IMR-90 (cell line): ENCODE measurements at regions not wholly inside any gene's neighbourhood (a gene's known extent, or its start where the extent isn't known, plus 50 kb on each side); places are given as distances from the start of the nearest gene placed in this dataset.

Experiments
- ATAC-seq: fragments of 200-7000 bp; cut with Tn5 transposase; 2 replicates; pipeline ENCODE4 v1.9.1; 2020; ENCODE audit warnings: low read depth, mild to moderate bottlenecking, moderate library complexity
- BruUV-seq: library from RNA; stranded (reverse); fragments of 400-500 nt; replicated peaks from 2 replicates; lab custom pipeline; 2021; lab: Mats Ljungman, UMichigan
- CTCF ChIA-PET: fragments of 300-600 bp; formaldehyde crosslinking; extraction: SDS; loops from one replicate; lab custom pipeline; 2021; ENCODE audit warnings: antibody characterized with exemption; lab: Yijun Ruan, JAX
- POLR2A ChIA-PET: fragments of 300-600 bp; sonication (Branson Sonifier 250); formaldehyde crosslinking; loops from one replicate; lab custom pipeline; 2022; ENCODE audit warnings: antibody characterized with exemption; ENCODE audit not compliant: unreplicated experiment; lab: Charles Lee
- DNase-seq: peaks from one replicate; pipeline ENCODE4 v3.0.0; 2013
- H2AFZ ChIP-seq: replicated peaks from 2 replicates; pipeline ENCODE3; 2013; ENCODE audit warnings: low read length, mild to moderate bottlenecking; ENCODE audit not compliant: poor library complexity
- H2AK5ac ChIP-seq: 2 replicates; pipeline ENCODE4 v1.6.1; 2013; ENCODE audit warnings: low read depth, low read length, inconsistent platforms
- H2AK9ac ChIP-seq: replicated peaks from 2 replicates; pipeline ENCODE3; 2013; ENCODE audit warnings: mild to moderate bottlenecking, low read depth, low read length, moderate library complexity; ENCODE audit not compliant: poor library complexity
- H2BK120ac ChIP-seq: 2 replicates; pipeline ENCODE4 v1.6.1; 2013; ENCODE audit warnings: low read depth, low read length, inconsistent platforms
- H2BK15ac ChIP-seq: 3 replicates; pipeline ENCODE4 v1.6.1; 2013; ENCODE audit warnings: low read depth, low read length, inconsistent platforms
- H2BK20ac ChIP-seq: 2 replicates; pipeline ENCODE4 v1.6.1; 2013; ENCODE audit warnings: low read depth, mild to moderate bottlenecking, inconsistent platforms, low read length, moderate library complexity
- H2BK5ac ChIP-seq: 2 replicates; pipeline ENCODE4 v1.6.1; 2013; ENCODE audit warnings: mild to moderate bottlenecking, low read depth, low read length, inconsistent platforms; ENCODE audit not compliant: poor library complexity, severe bottlenecking
- H3K14ac ChIP-seq: replicated peaks from 2 replicates; pipeline ENCODE4 v1.6.1; 2013; ENCODE audit warnings: low read depth, low read length, inconsistent platforms
- H3K18ac ChIP-seq: 2 replicates; pipeline ENCODE4 v1.6.1; 2013; ENCODE audit warnings: low read depth, low read length, control low read depth
- H3K23ac ChIP-seq: 2 replicates; pipeline ENCODE4 v1.6.1; 2013; ENCODE audit warnings: low read depth, low read length, inconsistent platforms
- H3K27ac ChIP-seq: 2 replicates; pipeline ENCODE4 v1.5.1; 2013; ENCODE audit warnings: mild to moderate bottlenecking, control low read depth, low read length; ENCODE audit not compliant: insufficient read depth
- H3K27me3 ChIP-seq: 2 replicates; pipeline ENCODE4 v1.6.1; 2013; ENCODE audit warnings: low read length; ENCODE audit not compliant: control insufficient read depth, insufficient read depth
- H3K36me3 ChIP-seq: 2 replicates; pipeline ENCODE4 v1.6.1; 2013; ENCODE audit warnings: low read length, mixed read lengths; ENCODE audit not compliant: control insufficient read depth, insufficient read depth
- H3K4ac ChIP-seq: 2 replicates; pipeline ENCODE4 v1.6.1; 2013; ENCODE audit warnings: low read depth, low read length, inconsistent platforms
- H3K4me1 ChIP-seq: 2 replicates; pipeline ENCODE4 v1.6.1; 2013; ENCODE audit warnings: low read length, mixed read lengths; ENCODE audit not compliant: control insufficient read depth, insufficient read depth
- H3K4me2 ChIP-seq: 2 replicates; pipeline ENCODE4 v1.6.1; 2013; ENCODE audit warnings: low read depth, mild to moderate bottlenecking, control low read depth, low read length, moderate library complexity
- H3K4me3 ChIP-seq: 2 replicates; pipeline ENCODE4 v1.5.1; 2013; ENCODE audit warnings: low read depth, mild to moderate bottlenecking, control low read depth, low read length, moderate library complexity; ENCODE audit not compliant: insufficient read depth
- H3K56ac ChIP-seq: 2 replicates; pipeline ENCODE4 v1.6.1; 2013; ENCODE audit warnings: low read length, inconsistent platforms; ENCODE audit not compliant: insufficient read depth; ENCODE audit errors: extremely low read depth
- H3K79me1 ChIP-seq, 2 experiments: 2 replicates each; pipeline ENCODE4 v1.6.1; 2013; ENCODE audit warnings: low read length in 2 of 2, inconsistent platforms in 1 of 2, low read depth in 1 of 2
- H3K9ac ChIP-seq: 2 replicates; pipeline ENCODE4 v1.6.1; 2013; ENCODE audit warnings: low read depth, low read length, control low read depth
- H3K9me1 ChIP-seq: 2 replicates; pipeline ENCODE4 v1.6.1; 2013; ENCODE audit warnings: low read length, inconsistent platforms; ENCODE audit not compliant: insufficient read depth
- H3K9me3 ChIP-seq: 2 replicates; pipeline ENCODE4 v1.6.1; 2013; ENCODE audit warnings: low read length; ENCODE audit not compliant: control insufficient read depth, insufficient read depth
- H4K20me1 ChIP-seq: 2 replicates; pipeline ENCODE4 v1.6.1; 2013; ENCODE audit warnings: low read length, inconsistent platforms; ENCODE audit not compliant: insufficient read depth
- H4K5ac ChIP-seq: 2 replicates; pipeline ENCODE4 v1.6.1; 2013; ENCODE audit warnings: mild to moderate bottlenecking, low read depth, low read length, control low read depth
- H4K8ac ChIP-seq, 2 experiments: 2 replicates each; pipeline ENCODE4 v1.6.1; 2013; ENCODE audit warnings: low read depth in 2 of 2, low read length in 2 of 2, control low read depth in 1 of 2, inconsistent platforms in 1 of 2
- H4K91ac ChIP-seq: 2 replicates; pipeline ENCODE4 v1.6.1; 2013; ENCODE audit warnings: low read depth, low read length, inconsistent platforms; ENCODE audit not compliant: insufficient read depth
- CTCF ChIP-seq: conservative IDR thresholded peaks from 2 replicates; pipeline ENCODE4 v1.5.1; 2012; ENCODE audit warnings: mild to moderate bottlenecking, low read depth, low read length, improper control_type of control experiment
- ELK1 ChIP-seq: fragments of 150-350 bp; IDR thresholded peaks from 2 replicates; pipeline ENCODE4 v1.6.1; 2016; ENCODE audit warnings: low read depth, mild to moderate bottlenecking, low read length, moderate library complexity, borderline replicate concordance
- FOS ChIP-seq: fragments of 150-350 bp; IDR thresholded peaks from 2 replicates; pipeline ENCODE4 v1.6.1; 2016; ENCODE audit warnings: low read depth, low read length
- MXI1 ChIP-seq: IDR thresholded peaks from 2 replicates; pipeline ENCODE4 v1.6.1; 2012; ENCODE audit warnings: low read depth, mild to moderate bottlenecking, low read length, moderate library complexity, borderline replicate concordance
- POLR2A ChIP-seq: IDR thresholded peaks from 2 replicates; pipeline ENCODE4 v1.6.1; 2012; ENCODE audit warnings: mild to moderate bottlenecking, low read depth, low read length
- RAD21 ChIP-seq: IDR thresholded peaks from 2 replicates; pipeline ENCODE4 v1.6.1; 2012; ENCODE audit warnings: low read length, improper control_type of control experiment
- RCOR1 ChIP-seq: IDR thresholded peaks from 2 replicates; pipeline ENCODE4 v1.6.1; 2012; ENCODE audit warnings: mild to moderate bottlenecking, low read length, improper control_type of control experiment; ENCODE audit not compliant: insufficient replicate concordance
- USF2 ChIP-seq: fragments of 150-350 bp; IDR thresholded peaks from 2 replicates; pipeline ENCODE4 v1.6.1; 2017; ENCODE audit warnings: mild to moderate bottlenecking, antibody characterized with exemption, low read length, low read depth
- WGBS, 2 experiments: methylation state at CpG; one replicate each; pipeline versions ENCODE4 v1.1.5 to v1.1.7; 2013; ENCODE audit warnings: missing lambda C conversion rate in 2 of 2; ENCODE audit not compliant: insufficient read length in 1 of 2; ENCODE audit errors: extremely low coverage in 2 of 2; 5-methylcytosine and 5-hydroxymethylcytosine counted together
- dilution Hi-C: fragments of 300-500 bp; cut with HindIII; formaldehyde crosslinking; loops from one replicate; pipeline ENCODE4 v1.14.3; 2018; ENCODE audit warnings: low sequenced_read_pairs; ENCODE audit not compliant: unreplicated experiment
- in situ Hi-C: fragments of 300-500 bp; cut with MboI; formaldehyde crosslinking; loops from 3 replicates; pipeline ENCODE4 v1.14.3; 2019; ENCODE audit warnings: low sequenced_read_pairs, inconsistent platforms, mixed read lengths
- intact Hi-C: fragments of 100-400 bp; cut with micrococcal nuclease; formaldehyde crosslinking; loops from 2 replicates; pipeline ENCODE4 v1.10.0; 2022

GRCh38 chr13:55410398-55411330 is 1730.1 kb upstream of the PRR20A start:
- Histone ChIP-seq H2AK5ac (no peak overlapping the region), H3K9ac (no peak overlapping the region), H3K9me3 (peaks cover 6% of the 10 kb centered on the region), H3K4ac (no peak overlapping the region), H3K36me3 (no peaks in the 10 kb centered on the region), H3K14ac (no peak overlapping the region), H3K56ac (no peak overlapping the region), H4K20me1 (no peaks in the 10 kb centered on the region), H3K23ac (no peak overlapping the region), H3K27me3 (no peaks in the 10 kb centered on the region), H3K9me1 (no peaks in the 10 kb centered on the region), H3K18ac (no peak overlapping the region), H3K4me3 (no peak overlapping the region), H3K4me1 (no peaks in the 10 kb centered on the region), H2BK15ac (no peak overlapping the region), H4K8ac (no peak overlapping the region), H4K5ac (no peak overlapping the region), H3K27ac (no peak overlapping the region), H3K79me1 (no peaks in the 10 kb centered on the region), H2BK120ac (no peak overlapping the region), H3K4me2 (no peak overlapping the region), H2AFZ (no peak overlapping the region), H2BK5ac (no peak overlapping the region), H2BK20ac (no peak overlapping the region), H4K91ac (no peak overlapping the region), H2AK9ac (no peak overlapping the region)
- TF ChIP-seq MXI1: no peak
- TF ChIP-seq RCOR1: no peak
- TF ChIP-seq ELK1: no peak
- no peak for TF ChIP-seq POLR2A
- no peak for TF ChIP-seq FOS
- no peak for TF ChIP-seq USF2
- no peak for TF ChIP-seq RAD21
- no peak for TF ChIP-seq CTCF
- in situ Hi-C loops: no loop called here
- dilution Hi-C loops: no loop called here
- whole genome bisulfite sequencing, 2 experiments: no CpG with 5 or more reads among the region's 8 CpGs
- POLR2A ChIA-PET: no interaction called here
- BruUV-seq: no TSS peak
- ATAC-seq (no peak), DNase-seq (no peak)
- CTCF ChIA-PET: no interaction called here
- intact Hi-C loops: no loop called here
